AG10803 (cell line): ENCODE measurements at regions not wholly inside any gene's neighbourhood (a gene's known extent, or its start where the extent isn't known, plus 50 kb on each side); places are given as distances from the start of the nearest gene placed in this dataset.

Experiments
- DNase-seq: peaks from one replicate; pipeline ENCODE4 v3.0.0; 2010; ENCODE audit warnings: low read depth
- H3K4me3 ChIP-seq: 2 replicates; pipeline ENCODE4 v1.5.1; 2011; ENCODE audit warnings: mild to moderate bottlenecking, low read length, control low read depth
- CTCF ChIP-seq: conservative IDR thresholded peaks from 2 replicates; pipeline ENCODE4 v1.5.1; 2011; ENCODE audit warnings: mild to moderate bottlenecking, low read length, control low read depth, inconsistent platforms

- no peak for TF ChIP-seq CTCF
- H3K4me3 ChIP-seq = no peak overlapping the region
- DNase-seq = no peak
These were observed 172.8 kb downstream of the KCNA4 start for GRCh38 chr11:29844031-29844430.

- no peak for DNase-seq
- no peak overlapping the region for H3K4me3 ChIP-seq
- no peak for TF ChIP-seq CTCF
These were observed 174.8 kb downstream of the KCNA4 start for GRCh38 chr11:29842061-29842460.

- TF ChIP-seq CTCF = no peak
- no peak for DNase-seq
- no peak overlapping the region for H3K4me3 ChIP-seq
These were observed 190.0 kb downstream of the KCNA4 start for GRCh38 chr11:29826878-29827277.

- no peak for TF ChIP-seq CTCF
- H3K4me3 ChIP-seq = no peak overlapping the region
- no peak for DNase-seq
These were observed 200.5 kb downstream of the KCNA4 start for GRCh38 chr11:29816359-29816758.

- no peak for DNase-seq
- no peak overlapping the region for H3K4me3 ChIP-seq
- no peak for TF ChIP-seq CTCF
These were observed 207.7 kb downstream of the KCNA4 start for GRCh38 chr11:29809121-29809520.

- TF ChIP-seq CTCF = no peak
- no peak overlapping the region for H3K4me3 ChIP-seq
- no peak for DNase-seq
These were observed 214.3 kb downstream of the KCNA4 start for GRCh38 chr11:29802522-29802921.

GRCh38 chr11:29801561-29801960 is 215.3 kb downstream of the KCNA4 start:
- no peak for TF ChIP-seq CTCF
- H3K4me3 ChIP-seq = no peak overlapping the region
- DNase-seq = no peak
